OCI-LY3 (cell line): ENCODE measurements at regions not wholly inside any gene's neighbourhood (a gene's known extent, or its start where the extent isn't known, plus 50 kb on each side); places are given as distances from the start of the nearest gene placed in this dataset.
"Not testable (repeated sequence)": the region's sequence is repeated elsewhere in the genome, so short reads cannot be mapped to it uniquely, and the experiment has no call there.

Experiments
- EZH2phosphoT487 ChIP-seq: fragments of 200-600 bp; shearing (Covaris generic); IDR thresholded peaks from 2 replicates; pipeline ENCODE4 v1.6.1; 2018; ENCODE audit warnings: antibody characterized with exemption, mixed run types, low read depth
- TF ChIP-seq, protein P1 (sequence below): fragments of 200-600, 300-600 bp; sonication (generic); IDR thresholded peaks from 2 replicates; pipeline ENCODE4 v1.5.1; 2014; ENCODE audit warnings: antibody characterized with exemption, low read length, low read depth

DNA sequence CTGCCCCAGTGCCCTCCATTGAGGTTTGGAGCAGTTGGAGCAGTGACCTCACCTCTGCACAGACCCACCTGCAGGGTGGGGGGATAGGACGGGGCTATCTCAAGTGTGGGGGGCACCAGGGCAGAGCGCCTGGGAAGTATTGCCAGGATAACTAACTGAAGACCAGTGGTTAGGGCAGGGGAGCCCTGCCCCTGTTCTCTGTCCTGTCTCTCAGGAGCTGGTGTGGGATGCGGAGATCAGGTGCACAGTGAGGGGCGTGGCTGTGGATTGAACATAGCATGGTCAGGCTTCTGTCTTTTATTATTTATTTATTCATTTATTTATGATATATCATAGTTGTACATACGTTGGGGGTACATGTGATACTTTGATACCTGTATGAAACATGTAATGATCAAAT, 256.6 kb downstream of the GADD45G start:
- TF ChIP-seq, protein P1, sequence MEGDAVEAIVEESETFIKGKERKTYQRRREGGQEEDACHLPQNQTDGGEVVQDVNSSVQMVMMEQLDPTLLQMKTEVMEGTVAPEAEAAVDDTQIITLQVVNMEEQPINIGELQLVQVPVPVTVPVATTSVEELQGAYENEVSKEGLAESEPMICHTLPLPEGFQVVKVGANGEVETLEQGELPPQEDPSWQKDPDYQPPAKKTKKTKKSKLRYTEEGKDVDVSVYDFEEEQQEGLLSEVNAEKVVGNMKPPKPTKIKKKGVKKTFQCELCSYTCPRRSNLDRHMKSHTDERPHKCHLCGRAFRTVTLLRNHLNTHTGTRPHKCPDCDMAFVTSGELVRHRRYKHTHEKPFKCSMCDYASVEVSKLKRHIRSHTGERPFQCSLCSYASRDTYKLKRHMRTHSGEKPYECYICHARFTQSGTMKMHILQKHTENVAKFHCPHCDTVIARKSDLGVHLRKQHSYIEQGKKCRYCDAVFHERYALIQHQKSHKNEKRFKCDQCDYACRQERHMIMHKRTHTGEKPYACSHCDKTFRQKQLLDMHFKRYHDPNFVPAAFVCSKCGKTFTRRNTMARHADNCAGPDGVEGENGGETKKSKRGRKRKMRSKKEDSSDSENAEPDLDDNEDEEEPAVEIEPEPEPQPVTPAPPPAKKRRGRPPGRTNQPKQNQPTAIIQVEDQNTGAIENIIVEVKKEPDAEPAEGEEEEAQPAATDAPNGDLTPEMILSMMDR: not testable (repeated sequence)
- not testable (repeated sequence) for TF ChIP-seq EZH2phosphoT487
